Neural crest cell (in vitro differentiated cells): ENCODE measurements at regions not wholly inside any gene's neighbourhood (a gene's known extent, or its start where the extent isn't known, plus 50 kb on each side); places are given as distances from the start of the nearest gene placed in this dataset.

Source experiments
- DNase-seq: peaks from one replicate; pipeline ENCODE4 v3.0.0; 2021; ENCODE audit warnings: low read depth, mixed read lengths, low spot score
- H3K27ac Mint-ChIP-seq: one replicate; pipeline ENCODE4 v1.8.0; 2021; ENCODE audit warnings: mild to moderate bottlenecking, mixed read lengths; ENCODE audit not compliant: unreplicated experiment
- H3K27me3 Mint-ChIP-seq: 2 replicates; pipeline ENCODE4 v1.8.0; 2021; ENCODE audit warnings: low read depth, mild to moderate bottlenecking, mixed read lengths
- H3K36me3 Mint-ChIP-seq: 2 replicates; pipeline ENCODE4 v1.8.0; 2021; ENCODE audit warnings: low read depth, mild to moderate bottlenecking, mixed read lengths
- H3K4me1 Mint-ChIP-seq: 2 replicates; pipeline ENCODE4 v1.8.0; 2021; ENCODE audit warnings: mixed read lengths
- H3K4me3 Mint-ChIP-seq: one replicate; pipeline ENCODE4 v1.8.0; 2021; ENCODE audit warnings: mild to moderate bottlenecking, mixed read lengths
- H3K9me3 Mint-ChIP-seq: 2 replicates; pipeline ENCODE4 v1.8.0; 2021; ENCODE audit warnings: mixed read lengths
- TF ChIP-seq, protein P1 (sequence below): fragments of 200-600 bp; sonication (generic); conservative IDR thresholded peaks from 2 replicates; pipeline ENCODE4 v1.5.0; 2021; ENCODE audit warnings: antibody characterized with exemption, mild to moderate bottlenecking

DNA sequence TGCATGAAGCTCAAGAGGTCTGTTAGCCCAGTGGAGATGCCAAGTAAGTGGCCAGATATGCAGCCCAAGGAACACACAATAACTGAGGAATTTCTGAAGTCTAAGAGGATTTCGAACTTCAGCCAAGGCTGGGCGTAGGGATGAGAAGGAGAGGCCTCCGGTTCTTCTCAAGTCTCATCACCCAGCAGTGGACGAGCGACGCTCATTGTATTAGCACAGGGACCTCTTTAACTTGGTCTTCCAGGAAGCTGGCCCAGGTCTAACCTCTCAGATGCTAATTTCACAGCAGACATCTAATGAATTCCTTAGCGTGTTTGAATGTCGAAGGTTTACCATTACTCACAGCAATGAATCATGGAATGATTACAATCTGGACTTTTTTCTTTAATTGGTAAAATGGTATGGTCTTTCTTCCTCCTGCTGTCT lies 85.0 kb downstream of the HES1 start:
- Mint-ChIP-seq H3K4me3 (no peak overlapping the region), H3K36me3 (no peaks in the 10 kb centered on the region), H3K9me3 (no peaks in the 10 kb centered on the region), H3K27ac (no peak overlapping the region), H3K4me1 (peaks cover 30% of the 10 kb centered on the region), H3K27me3 (peaks cover 67% of the 10 kb centered on the region)
- no peak for DNase-seq
- TF ChIP-seq, protein P1, sequence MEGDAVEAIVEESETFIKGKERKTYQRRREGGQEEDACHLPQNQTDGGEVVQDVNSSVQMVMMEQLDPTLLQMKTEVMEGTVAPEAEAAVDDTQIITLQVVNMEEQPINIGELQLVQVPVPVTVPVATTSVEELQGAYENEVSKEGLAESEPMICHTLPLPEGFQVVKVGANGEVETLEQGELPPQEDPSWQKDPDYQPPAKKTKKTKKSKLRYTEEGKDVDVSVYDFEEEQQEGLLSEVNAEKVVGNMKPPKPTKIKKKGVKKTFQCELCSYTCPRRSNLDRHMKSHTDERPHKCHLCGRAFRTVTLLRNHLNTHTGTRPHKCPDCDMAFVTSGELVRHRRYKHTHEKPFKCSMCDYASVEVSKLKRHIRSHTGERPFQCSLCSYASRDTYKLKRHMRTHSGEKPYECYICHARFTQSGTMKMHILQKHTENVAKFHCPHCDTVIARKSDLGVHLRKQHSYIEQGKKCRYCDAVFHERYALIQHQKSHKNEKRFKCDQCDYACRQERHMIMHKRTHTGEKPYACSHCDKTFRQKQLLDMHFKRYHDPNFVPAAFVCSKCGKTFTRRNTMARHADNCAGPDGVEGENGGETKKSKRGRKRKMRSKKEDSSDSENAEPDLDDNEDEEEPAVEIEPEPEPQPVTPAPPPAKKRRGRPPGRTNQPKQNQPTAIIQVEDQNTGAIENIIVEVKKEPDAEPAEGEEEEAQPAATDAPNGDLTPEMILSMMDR = no peak

DNA sequence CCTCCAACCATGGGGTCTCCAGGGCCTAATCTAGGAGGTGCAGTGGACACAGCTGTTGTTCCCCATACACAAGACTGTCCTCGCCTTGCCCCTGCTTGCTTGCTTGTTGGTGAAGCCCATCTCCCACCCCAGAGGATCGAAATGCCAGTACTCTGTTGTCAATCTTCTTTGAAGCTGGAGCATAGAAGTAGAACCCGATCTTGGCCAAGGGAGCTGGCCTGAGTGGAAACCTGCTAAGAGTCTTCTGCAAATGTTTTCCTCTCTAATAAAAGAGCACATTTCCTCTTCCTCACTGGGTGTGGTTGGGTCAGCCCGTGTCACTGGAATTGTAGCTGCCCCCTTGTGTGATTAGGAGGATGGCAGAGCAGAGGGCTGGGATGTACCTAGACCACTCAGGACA lies 85.4 kb downstream of the HES1 start:
- no peak overlapping the region for H3K27ac Mint-ChIP-seq
- no peak overlapping the region for H3K4me3 Mint-ChIP-seq
- DNase-seq = no peak
- no peaks in the 10 kb centered on the region for H3K9me3 Mint-ChIP-seq
- TF ChIP-seq, protein P1 = no peak
- H3K4me1 Mint-ChIP-seq = peaks cover 30% of the 10 kb centered on the region
- H3K36me3 Mint-ChIP-seq = no peaks in the 10 kb centered on the region
- H3K27me3 Mint-ChIP-seq = peaks cover 67% of the 10 kb centered on the region

DNA sequence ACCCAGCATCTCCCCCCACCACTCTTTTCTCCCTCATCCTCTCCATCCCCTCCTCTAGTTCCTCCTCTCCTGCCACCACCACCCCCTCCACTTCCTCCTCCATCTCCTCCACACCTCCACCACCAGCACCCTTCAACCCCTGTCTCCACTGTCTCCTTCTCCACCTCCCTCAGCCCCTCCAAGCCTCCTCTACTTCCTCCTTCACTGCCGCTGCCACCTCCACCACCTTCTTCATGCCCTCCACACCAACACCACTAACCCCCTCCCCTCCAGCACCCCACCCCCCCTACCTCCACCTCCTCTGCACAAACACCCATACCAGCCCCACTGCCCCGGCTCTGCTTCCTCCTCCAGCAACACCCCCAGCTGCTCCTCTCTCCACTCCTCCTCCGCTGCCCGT lies 88.0 kb downstream of the HES1 start:
- Mint-ChIP-seq H3K9me3 (peaks cover 4% of the 10 kb centered on the region), H3K27ac (peak overlapping the region; percentile 52), H3K4me1 (peaks cover 42% of the 10 kb centered on the region), H3K4me3 (peak overlapping the region; percentile 24), H3K36me3 (peaks cover 5% of the 10 kb centered on the region), H3K27me3 (peaks cover 62% of the 10 kb centered on the region)
- no peak for DNase-seq
- TF ChIP-seq, protein P1 = no peak

DNA sequence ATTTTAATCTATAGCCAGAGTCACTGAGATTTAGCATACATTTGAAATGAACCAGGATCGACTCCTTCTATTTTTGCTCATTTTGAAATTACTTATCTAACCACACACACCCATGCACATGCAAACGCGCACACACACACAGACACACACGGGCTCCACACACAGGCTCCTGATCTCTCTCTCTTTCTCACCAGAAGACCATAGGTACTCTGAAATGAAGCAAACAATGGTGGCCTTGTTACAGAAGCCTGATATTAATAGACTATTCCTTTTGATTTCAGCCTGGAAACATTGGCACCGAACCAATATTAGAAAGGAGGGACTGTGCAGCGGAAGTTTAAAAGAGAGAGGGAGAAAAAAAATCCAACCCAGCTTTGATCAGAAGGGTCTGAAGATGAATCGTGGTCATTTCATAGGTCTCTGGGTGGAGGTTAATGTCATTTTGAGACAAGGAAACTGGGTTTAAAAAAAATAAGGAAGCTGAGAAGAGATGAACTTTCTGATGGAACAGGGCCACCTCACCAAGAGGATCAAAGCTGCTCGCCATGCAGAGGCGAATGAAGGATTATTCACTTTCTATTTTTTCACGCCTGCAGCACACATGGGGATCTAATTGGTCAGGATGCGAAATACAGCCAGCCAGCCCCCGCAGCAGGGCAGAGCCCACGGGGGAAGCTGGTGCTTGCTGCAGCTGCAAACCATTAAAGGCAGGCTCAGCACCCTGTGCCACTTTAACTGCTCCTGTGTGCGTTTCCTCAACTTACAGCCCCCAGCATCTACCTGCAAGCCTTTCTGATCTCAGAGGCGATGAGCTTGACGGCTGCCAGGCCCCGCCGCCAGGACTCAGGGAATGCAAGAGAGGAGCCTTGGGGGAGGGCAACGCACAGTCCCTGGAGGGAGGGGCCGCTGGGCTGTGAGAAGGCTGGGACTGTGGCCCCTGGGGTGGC lies 88.8 kb downstream of the HES1 start:
- Mint-ChIP-seq H3K27me3 (peaks cover 54% of the 10 kb centered on the region), H3K4me3 (peak overlapping the region; percentile 24), H3K4me1 (peaks cover 42% of the 10 kb centered on the region), H3K27ac (peak overlapping the region; percentile 52), H3K9me3 (peaks cover 4% of the 10 kb centered on the region), H3K36me3 (peaks cover 5% of the 10 kb centered on the region)
- DNase-seq = no peak
- TF ChIP-seq, protein P1 = no peak

DNA sequence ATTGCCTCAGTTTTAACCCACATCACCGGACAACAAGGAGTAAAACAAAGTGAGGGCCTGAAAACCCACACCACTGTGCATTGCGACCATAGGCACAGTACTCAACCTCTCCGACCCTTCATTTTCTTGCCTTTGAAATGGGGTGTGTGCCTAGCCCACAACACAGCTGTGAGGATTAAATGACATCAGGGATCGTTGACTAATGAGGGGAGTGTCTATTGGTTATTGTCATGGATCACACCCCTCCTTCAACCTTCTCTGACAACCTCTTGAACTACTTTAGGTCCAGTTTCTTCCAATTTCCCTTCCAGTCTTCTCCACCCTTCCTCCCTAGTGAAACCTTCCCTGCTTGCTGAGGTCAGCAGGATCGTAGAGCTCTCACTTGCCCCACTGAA lies 89.5 kb downstream of the HES1 start:
- Mint-ChIP-seq H3K4me3 (no peak overlapping the region), H3K4me1 (peaks cover 42% of the 10 kb centered on the region), H3K27me3 (peaks cover 48% of the 10 kb centered on the region), H3K36me3 (peaks cover 5% of the 10 kb centered on the region), H3K27ac (peak overlapping the region; percentile 72), H3K9me3 (peaks cover 4% of the 10 kb centered on the region)
- no peak for DNase-seq
- TF ChIP-seq, protein P1 = no peak
